Osteoblast (primary cell): ENCODE measurements at regions not wholly inside any gene's neighbourhood (a gene's known extent, or its start where the extent isn't known, plus 50 kb on each side); places are given as distances from the start of the nearest gene placed in this dataset.

Experiments used
- DNase-seq: peaks from one replicate; pipeline ENCODE4 v3.0.0; 2011; ENCODE audit warnings: low spot score, mixed read lengths; ENCODE audit not compliant: insufficient read length; ENCODE audit errors: missing footprints
- H2AFZ ChIP-seq: 2 replicates; pipeline ENCODE4 v1.6.0; 2011; ENCODE audit warnings: mild to moderate bottlenecking, low read length
- H3K27ac ChIP-seq: 2 replicates; pipeline ENCODE4 v1.5.1; 2011; ENCODE audit warnings: mild to moderate bottlenecking, low read depth, low read length, moderate library complexity
- H3K27me3 ChIP-seq: 2 replicates; pipeline ENCODE4 v1.6.0; 2012; ENCODE audit warnings: mild to moderate bottlenecking, control low read depth, inconsistent platforms, low read length, moderate library complexity; ENCODE audit not compliant: insufficient read depth
- H3K36me3 ChIP-seq: 2 replicates; pipeline ENCODE4 v1.5.1; 2011; ENCODE audit warnings: mild to moderate bottlenecking, low read length, control low read depth, moderate library complexity; ENCODE audit not compliant: insufficient read depth
- H3K4me1 ChIP-seq: 2 replicates; pipeline ENCODE4 v1.5.1; 2011; ENCODE audit warnings: mild to moderate bottlenecking, low read length, control low read depth, moderate library complexity; ENCODE audit not compliant: insufficient read depth
- H3K4me2 ChIP-seq: 2 replicates; pipeline ENCODE4 v1.6.0; 2011; ENCODE audit warnings: mild to moderate bottlenecking, low read length; ENCODE audit not compliant: insufficient read depth
- H3K4me3 ChIP-seq: fragments of 200-600 bp; sonication (generic); 3 replicates; pipeline ENCODE4 v1.5.1; 2012; ENCODE audit warnings: mild to moderate bottlenecking, low read length, inconsistent platforms; ENCODE audit not compliant: insufficient read depth
- H3K79me2 ChIP-seq: 2 replicates; pipeline ENCODE4 v1.6.0; 2012; ENCODE audit warnings: mild to moderate bottlenecking, low read length, control low read depth, inconsistent platforms; ENCODE audit not compliant: insufficient read depth
- H3K9me3 ChIP-seq: 2 replicates; pipeline ENCODE4 v1.5.1; 2011; ENCODE audit warnings: low read depth, low read length, control low read depth
- H4K20me1 ChIP-seq: 2 replicates; pipeline ENCODE4 v1.6.0; 2012; ENCODE audit warnings: mild to moderate bottlenecking, low read length, control low read depth; ENCODE audit not compliant: insufficient read depth
- CTCF ChIP-seq: IDR thresholded peaks from 2 replicates; pipeline ENCODE4 v1.5.1; 2011; ENCODE audit warnings: mild to moderate bottlenecking, low read depth, low read length, moderate library complexity; ENCODE audit errors: extremely low read depth

GRCh38 chr2:136395582-136395981, 277.6 kb upstream of the CXCR4 start:
- Histone ChIP-seq H4K20me1 (no peaks in the 10 kb centered on the region), H3K4me1 (no peaks in the 10 kb centered on the region), H2AFZ (no peak overlapping the region), H3K4me3 (no peak overlapping the region), H3K27me3 (no peaks in the 10 kb centered on the region), H3K36me3 (no peaks in the 10 kb centered on the region), H3K79me2 (no peaks in the 10 kb centered on the region), H3K9me3 (no peaks in the 10 kb centered on the region), H3K27ac (no peak overlapping the region), H3K4me2 (no peak overlapping the region)
- no peak for DNase-seq
- no peak for TF ChIP-seq CTCF

GRCh38 chr2:136394136-136395060, 276.4 kb upstream of the CXCR4 start:
- no peaks in the 10 kb centered on the region for H3K36me3 ChIP-seq
- TF ChIP-seq CTCF = no peak
- no peaks in the 10 kb centered on the region for H3K9me3 ChIP-seq
- H4K20me1 ChIP-seq = no peaks in the 10 kb centered on the region
- no peaks in the 10 kb centered on the region for H3K4me1 ChIP-seq
- no peak overlapping the region for H3K27ac ChIP-seq
- no peak overlapping the region for H3K4me3 ChIP-seq
- no peak overlapping the region for H3K4me2 ChIP-seq
- no peak overlapping the region for H2AFZ ChIP-seq
- H3K27me3 ChIP-seq = no peaks in the 10 kb centered on the region
- no peak for DNase-seq
- H3K79me2 ChIP-seq = no peaks in the 10 kb centered on the region

DNA sequence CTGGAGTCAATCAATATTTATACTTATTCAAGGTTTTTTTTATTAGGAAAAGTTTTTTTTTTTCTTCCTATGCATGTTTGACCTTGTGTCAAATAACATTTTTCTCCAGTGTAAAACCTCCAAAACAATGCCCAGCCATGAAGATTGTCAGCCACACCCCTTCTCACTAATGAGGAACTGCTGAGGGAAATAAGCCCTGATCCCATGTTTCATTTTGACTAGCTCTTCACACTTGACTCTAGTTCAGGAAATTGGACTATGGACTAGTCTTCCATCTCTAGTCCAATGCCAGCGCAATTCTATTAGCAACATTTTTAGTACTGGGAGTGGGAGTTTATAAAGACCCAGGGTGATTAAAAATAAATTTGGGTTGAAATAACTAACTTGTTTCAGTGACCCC, 275.6 kb upstream of the CXCR4 start:
- no peak for DNase-seq
- no peaks in the 10 kb centered on the region for H3K27me3 ChIP-seq
- H3K27ac ChIP-seq = no peak overlapping the region

More for the DNA sequence above, 275.6 kb upstream of the CXCR4 start:
- Histone ChIP-seq H3K4me3 (no peak overlapping the region), H3K9me3 (no peaks in the 10 kb centered on the region), H2AFZ (no peak overlapping the region), H3K79me2 (no peaks in the 10 kb centered on the region), H3K4me2 (no peak overlapping the region), H3K4me1 (no peaks in the 10 kb centered on the region), H4K20me1 (no peaks in the 10 kb centered on the region), H3K36me3 (no peaks in the 10 kb centered on the region)
- TF ChIP-seq CTCF = no peak
